ENCODE measurements at regions not wholly inside any gene's neighbourhood (a gene's known extent, or its start where the extent isn't known, plus 50 kb on each side); places are given as distances from the start of the nearest gene placed in this dataset.

- DNase-seq (ENCODE audit: low read depth in 1 of 2, low spot score in 1 of 2), result no peak
Observed at GRCh38 chr4:53695540-53696463, 104.5 kb upstream of the LNX1 start.

GRCh38 chr4:53694666-53695065 is 103.4 kb upstream of the LNX1 start:
- no peak for DNase-seq (ENCODE audit: low read depth in 1 of 2, low spot score in 1 of 2)

GRCh38 chr4:53693909-53694308 is 102.6 kb upstream of the LNX1 start:
- DNase-seq (ENCODE audit: low read depth in 1 of 2, low spot score in 1 of 2), result no peak

GRCh38 chr4:53693408-53693807 is 102.1 kb upstream of the LNX1 start:
- DNase-seq (ENCODE audit: low read depth in 1 of 2, low spot score in 1 of 2), result no peak

- DNase-seq (ENCODE audit: low read depth in 1 of 2, low spot score in 1 of 2), result no peak
Observed at GRCh38 chr4:53688186-53688790, 97.0 kb upstream of the LNX1 start.

GRCh38 chr4:53686521-53686920 is 95.2 kb upstream of the LNX1 start:
- no peak for DNase-seq (ENCODE audit: low read depth in 1 of 2, low spot score in 1 of 2)

GRCh38 chr4:53684136-53685130 is 93.1 kb upstream of the LNX1 start:
- DNase-seq (ENCODE audit: low read depth in 1 of 2, low spot score in 1 of 2), result no peak

- DNase-seq (ENCODE audit: low read depth in 1 of 2, low spot score in 1 of 2), result no peak
Observed at GRCh38 chr4:53682908-53683307, 91.6 kb upstream of the LNX1 start.

- no peak for DNase-seq (ENCODE audit: low read depth in 1 of 2, low spot score in 1 of 2)
Observed at GRCh38 chr4:53682196-53682595, 90.9 kb upstream of the LNX1 start.

GRCh38 chr4:53680598-53680997 is 89.3 kb upstream of the LNX1 start:
- DNase-seq (ENCODE audit: low read depth in 1 of 2, low spot score in 1 of 2), result no peak

GRCh38 chr4:53680168-53680567 is 88.9 kb upstream of the LNX1 start:
- no peak for DNase-seq (ENCODE audit: low read depth in 1 of 2, low spot score in 1 of 2)

GRCh38 chr4:53676402-53676871 is 85.2 kb upstream of the LNX1 start:
- DNase-seq (ENCODE audit: low read depth in 1 of 2, low spot score in 1 of 2), result no peak

GRCh38 chr4:53674903-53675302 is 83.6 kb upstream of the LNX1 start:
- no peak for DNase-seq (ENCODE audit: low read depth in 1 of 2, low spot score in 1 of 2)

GRCh38 chr4:53672873-53673272 is 81.6 kb upstream of the LNX1 start:
- DNase-seq (ENCODE audit: low read depth in 1 of 2, low spot score in 1 of 2), result no peak

GRCh38 chr4:53671757-53672156 is 80.5 kb upstream of the LNX1 start:
- DNase-seq (ENCODE audit: low read depth in 1 of 2, low spot score in 1 of 2), result no peak

GRCh38 chr4:53659737-53660136 is 68.5 kb upstream of the LNX1 start:
- DNase-seq (ENCODE audit: low read depth in 1 of 2, low spot score in 1 of 2), result no peak

- no peak for DNase-seq (ENCODE audit: low read depth in 1 of 2, low spot score in 1 of 2)
Observed at GRCh38 chr4:53659112-53659511, 67.8 kb upstream of the LNX1 start.

GRCh38 chr4:53658029-53658428 is 66.7 kb upstream of the LNX1 start:
- DNase-seq (ENCODE audit: low read depth in 1 of 2, low spot score in 1 of 2), result no peak

- DNase-seq (ENCODE audit: low read depth in 1 of 2, low spot score in 1 of 2), result no peak
Observed at GRCh38 chr4:53656421-53656981, 65.2 kb upstream of the LNX1 start.

- DNase-seq (ENCODE audit: low read depth in 1 of 2, low spot score in 1 of 2), result no peak
Observed at GRCh38 chr4:53654300-53654758, 63.0 kb upstream of the LNX1 start.
